BE2C (cell line): ENCODE measurements at regions not wholly inside any gene's neighbourhood (a gene's known extent, or its start where the extent isn't known, plus 50 kb on each side); places are given as distances from the start of the nearest gene placed in this dataset.

Source experiments
- DNase-seq: peaks from one replicate; pipeline ENCODE4 v3.0.0-alpha.2; 2020
- H3K27me3 ChIP-seq: fragments of 250-450 bp; sonication (Bioruptor Pico); 2 replicates; pipeline ENCODE4 v1.5.1; 2020; ENCODE audit warnings: mild to moderate bottlenecking
- H3K36me3 ChIP-seq: fragments of 250-450 bp; sonication (Bioruptor Pico); 2 replicates; pipeline ENCODE4 v1.5.1; 2020; ENCODE audit warnings: mild to moderate bottlenecking
- H3K4me1 ChIP-seq: fragments of 250-450 bp; sonication (Bioruptor Pico); 2 replicates; pipeline ENCODE4 v1.5.1; 2020
- H3K4me3 ChIP-seq: 2 replicates; pipeline ENCODE4 v1.5.1; 2011; ENCODE audit warnings: low read depth, low read length
- H3K9me3 ChIP-seq: fragments of 250-450 bp; sonication (Bioruptor Pico); 2 replicates; pipeline ENCODE4 v1.5.1; 2020
- CTCF ChIP-seq: IDR thresholded peaks from 2 replicates; pipeline ENCODE4 v1.5.1; 2012; ENCODE audit warnings: mild to moderate bottlenecking, low read depth, low read length

- no peak for DNase-seq
- peaks cover 7% of the 10 kb centered on the region for H3K27me3 ChIP-seq
- no peak for TF ChIP-seq CTCF
- H3K9me3 ChIP-seq, result no peaks in the 10 kb centered on the region
- no peak overlapping the region for H3K4me3 ChIP-seq
- H3K4me1 ChIP-seq, result no peaks in the 10 kb centered on the region
- H3K36me3 ChIP-seq, result no peaks in the 10 kb centered on the region
These were observed 177.5 kb downstream of the CDC5L start for GRCh38 chr6:44564906-44565524.

DNA sequence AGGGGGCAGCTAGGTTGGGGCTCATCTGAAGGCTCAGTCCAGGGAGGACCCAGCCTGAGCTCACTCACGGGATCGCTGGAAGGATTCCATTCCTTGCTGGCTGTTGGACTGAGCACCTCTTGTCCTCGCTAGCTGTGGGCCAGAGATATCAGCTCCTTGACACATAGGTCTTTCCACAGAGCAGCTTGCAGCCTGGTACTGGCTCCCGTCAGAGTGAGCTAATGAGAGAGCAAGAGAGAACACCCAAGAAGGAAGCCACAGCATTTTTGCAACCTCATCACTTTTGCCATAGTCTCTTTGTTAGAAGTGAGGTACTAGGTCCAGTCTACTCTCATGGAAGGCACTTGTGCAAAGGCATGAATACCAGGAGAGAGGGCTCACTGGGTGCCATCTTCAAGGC is 179.9 kb downstream of the CDC5L start:
- Histone ChIP-seq H3K27me3 (no peaks in the 10 kb centered on the region), H3K4me1 (no peaks in the 10 kb centered on the region), H3K9me3 (no peaks in the 10 kb centered on the region), H3K36me3 (no peaks in the 10 kb centered on the region), H3K4me3 (no peak overlapping the region)
- no peak for TF ChIP-seq CTCF
- no peak for DNase-seq

DNA sequence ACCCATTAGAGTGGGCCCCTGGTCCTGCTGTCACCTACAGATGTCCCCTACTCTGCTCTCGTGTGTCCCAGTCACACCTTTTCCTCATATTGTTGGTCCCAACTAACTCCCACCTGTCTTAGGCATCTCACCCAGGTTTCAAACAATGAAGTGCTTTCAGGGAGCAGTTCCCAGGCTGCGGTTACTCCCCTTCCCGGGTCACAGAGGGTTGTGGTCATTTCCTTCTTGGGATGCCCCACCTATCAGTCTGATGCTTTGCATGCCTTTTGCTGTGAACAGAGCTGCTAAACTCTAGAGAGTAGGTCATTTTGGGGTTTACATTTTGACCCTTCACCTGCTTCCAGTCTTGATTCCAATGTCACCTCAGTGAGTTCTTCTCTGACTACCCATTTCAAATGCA is 181.6 kb downstream of the CDC5L start:
- no peak overlapping the region for H3K4me3 ChIP-seq
- no peaks in the 10 kb centered on the region for H3K9me3 ChIP-seq
- H3K4me1 ChIP-seq, result no peaks in the 10 kb centered on the region
- no peak for TF ChIP-seq CTCF
- no peaks in the 10 kb centered on the region for H3K27me3 ChIP-seq
- DNase-seq, result no peak
- no peaks in the 10 kb centered on the region for H3K36me3 ChIP-seq

DNA sequence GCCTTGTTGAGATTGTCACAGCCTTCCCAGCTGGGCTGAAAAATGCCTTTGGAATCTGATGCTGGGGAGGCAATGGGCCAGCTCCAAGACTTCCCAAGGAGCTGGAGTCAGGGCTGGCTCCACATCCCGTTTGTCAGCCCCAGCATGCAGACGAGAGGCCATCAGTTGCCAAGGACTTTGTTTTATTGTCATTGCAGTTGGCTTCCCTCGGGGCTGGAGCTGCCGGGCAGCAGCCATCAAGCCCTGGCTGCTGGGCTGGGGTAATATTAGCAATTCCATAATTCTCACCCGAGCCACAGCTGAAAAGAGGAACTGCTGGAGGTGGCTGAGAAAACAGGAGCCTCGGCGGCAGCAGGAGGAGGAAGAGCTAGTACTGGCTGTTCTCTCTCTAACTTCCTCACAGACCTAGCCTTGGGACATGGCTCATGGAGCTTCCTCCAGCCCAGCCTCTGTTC is 182.5 kb downstream of the CDC5L start:
- TF ChIP-seq CTCF, result no peak
- no peaks in the 10 kb centered on the region for H3K27me3 ChIP-seq
- H3K9me3 ChIP-seq, result no peaks in the 10 kb centered on the region
- no peak overlapping the region for H3K4me3 ChIP-seq
- no peaks in the 10 kb centered on the region for H3K36me3 ChIP-seq
- H3K4me1 ChIP-seq, result no peaks in the 10 kb centered on the region
- DNase-seq, result no peak

DNA sequence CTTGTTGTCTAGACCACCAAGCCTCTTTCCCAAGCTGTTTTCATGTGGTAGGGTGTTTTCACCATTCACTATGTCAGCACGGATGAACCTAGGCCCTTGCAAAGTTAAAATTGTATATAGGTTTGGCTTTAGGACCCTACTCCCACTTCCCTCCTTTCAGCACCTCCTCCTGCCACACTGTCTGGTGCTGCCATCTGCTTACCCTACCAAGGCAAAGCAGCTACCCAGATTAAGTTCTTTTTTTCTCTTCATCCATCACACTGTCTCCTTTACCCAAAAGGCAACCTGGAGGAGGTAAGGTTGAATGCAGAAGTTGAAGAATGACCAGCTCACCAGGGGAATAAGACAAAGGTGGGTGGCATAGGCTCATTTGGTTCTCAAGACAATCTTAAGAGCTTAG is 184.0 kb downstream of the CDC5L start:
- no peak for DNase-seq
- H3K4me1 ChIP-seq, result no peaks in the 10 kb centered on the region
- no peaks in the 10 kb centered on the region for H3K36me3 ChIP-seq
- no peaks in the 10 kb centered on the region for H3K27me3 ChIP-seq
- no peak overlapping the region for H3K4me3 ChIP-seq
- no peaks in the 10 kb centered on the region for H3K9me3 ChIP-seq
- no peak for TF ChIP-seq CTCF

- no peaks in the 10 kb centered on the region for H3K36me3 ChIP-seq
- H3K4me3 ChIP-seq, result no peak overlapping the region
- no peaks in the 10 kb centered on the region for H3K9me3 ChIP-seq
- H3K4me1 ChIP-seq, result no peaks in the 10 kb centered on the region
- TF ChIP-seq CTCF, result no peak
- DNase-seq, result no peak
- no peaks in the 10 kb centered on the region for H3K27me3 ChIP-seq
These were observed 184.8 kb downstream of the CDC5L start for GRCh38 chr6:44572346-44572745.
